GM12878 (cell line): ENCODE measurements at regions not wholly inside any gene's neighbourhood (a gene's known extent, or its start where the extent isn't known, plus 50 kb on each side); places are given as distances from the start of the nearest gene placed in this dataset.

Experiments used
- ATF7 ChIP-seq: fragments of 450-650 bp; IDR thresholded peaks from 2 replicates; pipeline ENCODE4 v1.6.1; 2016; ENCODE audit warnings: low read depth, mild to moderate bottlenecking
- BHLHE40 ChIP-seq, 2 experiments: fragments of 450-650 bp in 1 of 2; IDR thresholded peaks; 2 replicates each; pipeline ENCODE4 v1.6.1; 2011 to 2017; ENCODE audit warnings: low read depth in 2 of 2, borderline replicate concordance in 1 of 2, improper control_type of control experiment in 1 of 2, low read length in 1 of 2, mild to moderate bottlenecking in 1 of 2
- CBX5 ChIP-seq: sonication (generic); IDR thresholded peaks from 2 replicates; pipeline ENCODE4 v1.6.1; 2016; ENCODE audit warnings: low read depth, moderate library complexity, mild to moderate bottlenecking, inconsistent platforms
- JUNB ChIP-seq: IDR thresholded peaks from 2 replicates; pipeline ENCODE4 v1.6.1; 2016; ENCODE audit warnings: antibody characterized with exemption, mild to moderate bottlenecking
- JUND ChIP-seq: IDR thresholded peaks from 2 replicates; pipeline ENCODE4 v1.6.1; 2012; ENCODE audit warnings: low read depth, mild to moderate bottlenecking, low read length, improper control_type of control experiment, moderate library complexity
- MAX ChIP-seq: IDR thresholded peaks from 2 replicates; pipeline ENCODE4 v1.6.1; 2012; ENCODE audit warnings: low read depth, low read length, improper control_type of control experiment
- MYC ChIP-seq: IDR thresholded peaks from 2 replicates; pipeline ENCODE4 v1.6.1; 2011; ENCODE audit warnings: mild to moderate bottlenecking, low read length, moderate library complexity, inconsistent platforms; ENCODE audit not compliant: insufficient read depth, insufficient replicate concordance, insufficient read length, severe bottlenecking
- NFYA ChIP-seq: IDR thresholded peaks from 2 replicates; pipeline ENCODE4 v1.6.1; 2011; ENCODE audit warnings: low read depth, mild to moderate bottlenecking, low read length, improper control_type of control experiment, borderline replicate concordance
- POLR2AphosphoS5 ChIP-seq: IDR thresholded peaks from 2 replicates; pipeline ENCODE4 v1.6.1; 2011; ENCODE audit warnings: mild to moderate bottlenecking, low read length, inconsistent platforms
- SIN3A ChIP-seq: IDR thresholded peaks from 2 replicates; pipeline ENCODE4 v1.6.1; 2012; ENCODE audit warnings: low read depth, low read length, improper control_type of control experiment
- TF ChIP-seq, protein P1 (sequence below), 3 experiments: IDR thresholded peaks in 2 of 3; conservative IDR thresholded peaks in 1 of 3; 2 replicates each; pipeline ENCODE4 v1.5.1; 2011; ENCODE audit warnings: low read depth in 3 of 3, low read length in 3 of 3, mild to moderate bottlenecking in 3 of 3, control low read depth in 2 of 3, moderate library complexity in 2 of 3, inconsistent platforms in 1 of 3, mixed read lengths in 1 of 3; ENCODE audit not compliant: control insufficient read depth in 2 of 3, insufficient read depth in 1 of 3; ENCODE audit errors: extremely low read depth in 1 of 3
- TF ChIP-seq, protein P2 (sequence below): fragments of 150-350 bp; IDR thresholded peaks from 2 replicates; pipeline ENCODE4 v1.6.1; 2016; ENCODE audit warnings: low read depth, low read length
- TF ChIP-seq, protein P3 (sequence below): IDR thresholded peaks from 2 replicates; pipeline ENCODE4 v1.6.1; 2012; ENCODE audit warnings: mild to moderate bottlenecking, low read depth, low read length
- TF ChIP-seq, protein P4 (sequence below): fragments of 450-650 bp; IDR thresholded peaks from 2 replicates; pipeline ENCODE4 v1.6.1; 2014; ENCODE audit warnings: mild to moderate bottlenecking

DNA sequence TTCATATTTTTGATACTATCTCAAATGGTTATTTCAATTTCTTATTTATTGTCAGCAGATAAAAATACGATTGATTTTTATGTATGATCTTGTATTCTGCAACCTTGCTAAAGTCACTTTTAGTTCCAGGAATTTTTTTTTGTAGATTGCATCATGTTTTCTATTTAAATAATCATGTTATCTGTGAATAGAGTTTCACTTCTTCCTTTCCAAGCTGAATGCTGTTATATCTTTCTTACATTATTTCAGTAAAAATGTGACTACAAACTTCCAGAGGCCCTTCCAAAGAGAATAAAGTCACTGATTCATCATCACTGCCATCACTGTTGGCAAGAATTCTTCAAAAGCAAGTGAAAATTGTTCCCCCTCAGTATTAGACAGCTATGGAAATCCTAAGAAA lies 104.7 kb upstream of the RAP1B start:
- TF ChIP-seq POLR2AphosphoS5: no peak
- TF ChIP-seq, protein P1, sequence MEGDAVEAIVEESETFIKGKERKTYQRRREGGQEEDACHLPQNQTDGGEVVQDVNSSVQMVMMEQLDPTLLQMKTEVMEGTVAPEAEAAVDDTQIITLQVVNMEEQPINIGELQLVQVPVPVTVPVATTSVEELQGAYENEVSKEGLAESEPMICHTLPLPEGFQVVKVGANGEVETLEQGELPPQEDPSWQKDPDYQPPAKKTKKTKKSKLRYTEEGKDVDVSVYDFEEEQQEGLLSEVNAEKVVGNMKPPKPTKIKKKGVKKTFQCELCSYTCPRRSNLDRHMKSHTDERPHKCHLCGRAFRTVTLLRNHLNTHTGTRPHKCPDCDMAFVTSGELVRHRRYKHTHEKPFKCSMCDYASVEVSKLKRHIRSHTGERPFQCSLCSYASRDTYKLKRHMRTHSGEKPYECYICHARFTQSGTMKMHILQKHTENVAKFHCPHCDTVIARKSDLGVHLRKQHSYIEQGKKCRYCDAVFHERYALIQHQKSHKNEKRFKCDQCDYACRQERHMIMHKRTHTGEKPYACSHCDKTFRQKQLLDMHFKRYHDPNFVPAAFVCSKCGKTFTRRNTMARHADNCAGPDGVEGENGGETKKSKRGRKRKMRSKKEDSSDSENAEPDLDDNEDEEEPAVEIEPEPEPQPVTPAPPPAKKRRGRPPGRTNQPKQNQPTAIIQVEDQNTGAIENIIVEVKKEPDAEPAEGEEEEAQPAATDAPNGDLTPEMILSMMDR (IDR thresholded peaks at IDR 0.05 in 2 of 3, conservative IDR thresholded peaks at IDR 0.05 in 1 of 3; ENCODE audit: control insufficient read depth in 2 of 3, extremely low read depth in 1 of 3, insufficient read depth in 1 of 3, low read depth in 3 of 3, low read length in 3 of 3): no peak
- peak; percentile 31; the same call in 1 of the 2 replicates for TF ChIP-seq ATF7
- TF ChIP-seq JUND: no peak
- TF ChIP-seq, protein P2, sequence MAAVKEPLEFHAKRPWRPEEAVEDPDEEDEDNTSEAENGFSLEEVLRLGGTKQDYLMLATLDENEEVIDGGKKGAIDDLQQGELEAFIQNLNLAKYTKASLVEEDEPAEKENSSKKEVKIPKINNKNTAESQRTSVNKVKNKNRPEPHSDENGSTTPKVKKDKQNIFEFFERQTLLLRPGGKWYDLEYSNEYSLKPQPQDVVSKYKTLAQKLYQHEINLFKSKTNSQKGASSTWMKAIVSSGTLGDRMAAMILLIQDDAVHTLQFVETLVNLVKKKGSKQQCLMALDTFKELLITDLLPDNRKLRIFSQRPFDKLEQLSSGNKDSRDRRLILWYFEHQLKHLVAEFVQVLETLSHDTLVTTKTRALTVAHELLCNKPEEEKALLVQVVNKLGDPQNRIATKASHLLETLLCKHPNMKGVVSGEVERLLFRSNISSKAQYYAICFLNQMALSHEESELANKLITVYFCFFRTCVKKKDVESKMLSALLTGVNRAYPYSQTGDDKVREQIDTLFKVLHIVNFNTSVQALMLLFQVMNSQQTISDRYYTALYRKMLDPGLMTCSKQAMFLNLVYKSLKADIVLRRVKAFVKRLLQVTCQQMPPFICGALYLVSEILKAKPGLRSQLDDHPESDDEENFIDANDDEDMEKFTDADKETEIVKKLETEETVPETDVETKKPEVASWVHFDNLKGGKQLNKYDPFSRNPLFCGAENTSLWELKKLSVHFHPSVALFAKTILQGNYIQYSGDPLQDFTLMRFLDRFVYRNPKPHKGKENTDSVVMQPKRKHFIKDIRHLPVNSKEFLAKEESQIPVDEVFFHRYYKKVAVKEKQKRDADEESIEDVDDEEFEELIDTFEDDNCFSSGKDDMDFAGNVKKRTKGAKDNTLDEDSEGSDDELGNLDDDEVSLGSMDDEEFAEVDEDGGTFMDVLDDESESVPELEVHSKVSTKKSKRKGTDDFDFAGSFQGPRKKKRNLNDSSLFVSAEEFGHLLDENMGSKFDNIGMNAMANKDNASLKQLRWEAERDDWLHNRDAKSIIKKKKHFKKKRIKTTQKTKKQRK: no peak
- no peak for TF ChIP-seq BHLHE40 (IDR thresholded peaks at IDR 0.05; ENCODE audit: borderline replicate concordance in 1 of 2, low read depth in 2 of 2, low read length in 1 of 2)
- TF ChIP-seq, protein P3, sequence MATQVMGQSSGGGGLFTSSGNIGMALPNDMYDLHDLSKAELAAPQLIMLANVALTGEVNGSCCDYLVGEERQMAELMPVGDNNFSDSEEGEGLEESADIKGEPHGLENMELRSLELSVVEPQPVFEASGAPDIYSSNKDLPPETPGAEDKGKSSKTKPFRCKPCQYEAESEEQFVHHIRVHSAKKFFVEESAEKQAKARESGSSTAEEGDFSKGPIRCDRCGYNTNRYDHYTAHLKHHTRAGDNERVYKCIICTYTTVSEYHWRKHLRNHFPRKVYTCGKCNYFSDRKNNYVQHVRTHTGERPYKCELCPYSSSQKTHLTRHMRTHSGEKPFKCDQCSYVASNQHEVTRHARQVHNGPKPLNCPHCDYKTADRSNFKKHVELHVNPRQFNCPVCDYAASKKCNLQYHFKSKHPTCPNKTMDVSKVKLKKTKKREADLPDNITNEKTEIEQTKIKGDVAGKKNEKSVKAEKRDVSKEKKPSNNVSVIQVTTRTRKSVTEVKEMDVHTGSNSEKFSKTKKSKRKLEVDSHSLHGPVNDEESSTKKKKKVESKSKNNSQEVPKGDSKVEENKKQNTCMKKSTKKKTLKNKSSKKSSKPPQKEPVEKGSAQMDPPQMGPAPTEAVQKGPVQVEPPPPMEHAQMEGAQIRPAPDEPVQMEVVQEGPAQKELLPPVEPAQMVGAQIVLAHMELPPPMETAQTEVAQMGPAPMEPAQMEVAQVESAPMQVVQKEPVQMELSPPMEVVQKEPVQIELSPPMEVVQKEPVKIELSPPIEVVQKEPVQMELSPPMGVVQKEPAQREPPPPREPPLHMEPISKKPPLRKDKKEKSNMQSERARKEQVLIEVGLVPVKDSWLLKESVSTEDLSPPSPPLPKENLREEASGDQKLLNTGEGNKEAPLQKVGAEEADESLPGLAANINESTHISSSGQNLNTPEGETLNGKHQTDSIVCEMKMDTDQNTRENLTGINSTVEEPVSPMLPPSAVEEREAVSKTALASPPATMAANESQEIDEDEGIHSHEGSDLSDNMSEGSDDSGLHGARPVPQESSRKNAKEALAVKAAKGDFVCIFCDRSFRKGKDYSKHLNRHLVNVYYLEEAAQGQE: no peak
- no peak for TF ChIP-seq NFYA
- no peak for TF ChIP-seq MAX
- no peak; the same call in 1 of the 2 replicates for TF ChIP-seq JUNB
- no peak for TF ChIP-seq MYC
- TF ChIP-seq CBX5: no peak
- TF ChIP-seq SIN3A: no peak
- TF ChIP-seq, protein P4, sequence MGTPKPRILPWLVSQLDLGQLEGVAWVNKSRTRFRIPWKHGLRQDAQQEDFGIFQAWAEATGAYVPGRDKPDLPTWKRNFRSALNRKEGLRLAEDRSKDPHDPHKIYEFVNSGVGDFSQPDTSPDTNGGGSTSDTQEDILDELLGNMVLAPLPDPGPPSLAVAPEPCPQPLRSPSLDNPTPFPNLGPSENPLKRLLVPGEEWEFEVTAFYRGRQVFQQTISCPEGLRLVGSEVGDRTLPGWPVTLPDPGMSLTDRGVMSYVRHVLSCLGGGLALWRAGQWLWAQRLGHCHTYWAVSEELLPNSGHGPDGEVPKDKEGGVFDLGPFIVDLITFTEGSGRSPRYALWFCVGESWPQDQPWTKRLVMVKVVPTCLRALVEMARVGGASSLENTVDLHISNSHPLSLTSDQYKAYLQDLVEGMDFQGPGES: no peak
